Heart right ventricle (tissue), 16 donors: ENCODE measurements at regions not wholly inside any gene's neighbourhood (a gene's known extent, or its start where the extent isn't known, plus 50 kb on each side); places are given as distances from the start of the nearest gene placed in this dataset.
A peak's percentile ranks its signal among the peaks of the same experiment; 100 is the strongest.

Source experiments
- ATAC-seq, 8 donors: fragments of 200-7000 bp; cut with Tn5 transposase; one replicate each; pipeline ENCODE4 v1.9.1; 2020; ENCODE audit warnings: mild to moderate bottlenecking in 8 of 8, moderate library complexity in 8 of 8, moderate number of reproducible peaks in 1 of 8
- DNase-seq, 2 donors: peaks; one replicate each; pipeline ENCODE4 v3.0.0-alpha.2; 2020
- H3K27ac ChIP-seq, 10 donors: fragments of 200-600 bp; sonication (generic) in 2 of 10; one replicate each; pipeline versions ENCODE4 v1.5.0 to v1.8.0; 2020 to 2022; ENCODE audit warnings: mild to moderate bottlenecking in 3 of 10
- H3K27me3 ChIP-seq, 7 donors: fragments of 200-600 bp; one replicate each; pipeline ENCODE4 v1.8.0; 2021 to 2022; ENCODE audit warnings: mild to moderate bottlenecking in 2 of 7
- H3K36me3 ChIP-seq, 9 donors: fragments of 200-600 bp; sonication (generic) in 1 of 9; one replicate each; pipeline versions ENCODE4 v1.5.0 to v1.8.0; 2020 to 2022; ENCODE audit warnings: mild to moderate bottlenecking in 2 of 9
- H3K4me1 ChIP-seq, 9 donors: fragments of 200-600 bp; sonication (generic) in 1 of 9; one replicate each; pipeline versions ENCODE4 v1.5.0 to v1.8.0; 2020 to 2022; ENCODE audit warnings: mild to moderate bottlenecking in 4 of 9
- H3K4me3 ChIP-seq, 10 donors: fragments of 200-600 bp; sonication (generic) in 2 of 10; one replicate each; pipeline versions ENCODE4 v1.5.0 to v1.8.0; 2020 to 2022; ENCODE audit warnings: mild to moderate bottlenecking in 7 of 10, moderate library complexity in 2 of 10
- H3K9me3 ChIP-seq, 11 donors: fragments of 200-600 bp in 10 of 11; sonication (generic) in 2 of 11; one replicate each; pipeline versions ENCODE4 v1.5.0 to v1.8.0; 2013 to 2022; ENCODE audit warnings: mild to moderate bottlenecking in 2 of 11, control low read depth in 1 of 11, moderate library complexity in 1 of 11
- CTCF ChIP-seq, 9 donors: fragments of 200-600 bp; sonication (generic) in 2 of 9; IDR thresholded peaks; one replicate each; pipeline versions ENCODE4 v1.5.0 to v1.8.0; 2021 to 2022; ENCODE audit warnings: antibody characterized with exemption in 9 of 9, mild to moderate bottlenecking in 5 of 9, moderate library complexity in 1 of 9
- WGBS, 2 donors: extraction: QIAGEN DNeasy Blood & Tissue Kit; methylation state at CpG; one replicate each; pipeline ENCODE4 v1.1.7; 2013; ENCODE audit warnings: inconsistent platforms in 1 of 2; 5-methylcytosine and 5-hydroxymethylcytosine counted together
- intact Hi-C, 10 donors: fragments of 100-400 bp; cut with DNase I; formaldehyde crosslinking; loops; one replicate each; pipeline versions ENCODE4 v1.11.1 to v1.14.2; 2022
- donor health status: Arrhythmogenic right ventricular cardiomyopathy.
- donor health status: ischemic (EF 13 %, LVEDD 7.1; RV severe dilation, severe dysfunction).
- donor health status: healthy with polysubstance abuse.
- donor health status: DM: no; HTN: yes; CAD: no.
- donor health status: DM: no; HTN: no; CAD: no.
- donor health status: ischemic (EF 25% LVEDD 6.9; RV normal size, moderate dysfunction).
- donor health status: ischemic (EF 25% LVEDD 5.7; RV mildly dilated, moderate dysfunction).
- donor health status: healthy.
- donor health status: DM: yes; HTN: yes; CAD: no.
- donor health status: Ischemic cardiomyopathy.
- donor health status: ischemic (EF 35%, LVEDD 5.7; RV mildly dilated, moderate dysfunction).
- donor health status: nonischemic (EF 11% LVEDD 7.7; RV severe dilation, severe dysfunction).
- donor health status: DM: yes; HTN: yes; CAD: no.
- donor health status: PGD.
- donor health status: ischemic (EF 29% LVEDD 5.4; RV normal size, mild dysfunction).
- donor health status: nonischemic (EF 23%, LVEDD 6.1; RV moderate dilation, normal function).

- DNase-seq = no peak
- Histone ChIP-seq H3K27ac (peak overlapping the region; percentile 63 to 87 (median 82)), H3K27me3 (peaks cover 0 to 36% (median 13%) of the 10 kb centered on the region in 7 donors), H3K4me3 (peak overlapping the region in 1 of 10 donors; percentile 3), H3K9me3 (no peaks in the 10 kb centered on the region), H3K36me3 (no peaks in the 10 kb centered on the region), H3K4me1 (peaks cover 0 to 44% (median 20%) of the 10 kb centered on the region in 9 donors)
- WGBS, 2 donors = 62 to 63% methylated on average over 9 of the region's 9 CpGs
- ATAC-seq = peak in 6 of 8 donors; percentile 44 to 75 (median 65)
- TF ChIP-seq CTCF (IDR thresholded peaks at IDR 0.05) = no peak
- intact Hi-C loops = loop anchor here in 2 of 10 donors (5.0 kb wide), 3 partner anchors 43 to 113 kb away; no protein-coding TSS in a partner anchor
Measured at GRCh38 chr11:123364080-123364479, 66.0 kb upstream of the GRAMD1B start.

- WGBS, 2 donors = 34 to 50% methylated on average over 4 of the region's 4 CpGs
- ATAC-seq (peak; percentile 73 to 93 (median 84)), DNase-seq (peak in 1 of 2 donors; percentile 53)
- Histone ChIP-seq H3K4me1 (peaks cover 0 to 44% (median 20%) of the 10 kb centered on the region in 9 donors), H3K27ac (peak overlapping the region; percentile 63 to 87 (median 82)), H3K4me3 (peak overlapping the region in 4 of 10 donors; percentile 3 to 32 (median 12)), H3K27me3 (peaks cover 0 to 41% (median 18%) of the 10 kb centered on the region in 7 donors), H3K9me3 (no peaks in the 10 kb centered on the region), H3K36me3 (no peaks in the 10 kb centered on the region)
- TF ChIP-seq CTCF (IDR thresholded peaks at IDR 0.05) = no peak
- intact Hi-C loops = loop anchor here in 4 of 10 donors (1.0 to 5.0 kb wide), 5 partner anchors 42 to 114 kb away; no protein-coding TSS in a partner anchor
Measured at GRCh38 chr11:123363556-123363955, 66.5 kb upstream of the GRAMD1B start.

GRCh38 chr11:123362941-123363340 lies 67.1 kb upstream of the GRAMD1B start:
- no peak for TF ChIP-seq CTCF (IDR thresholded peaks at IDR 0.05)
- peak overlapping the region in 5 of 10 donors; percentile 8 to 32 (median 15) for H3K4me3 ChIP-seq
- DNase-seq (no peak), ATAC-seq (peak; percentile 30 to 74 (median 54))
- intact Hi-C loops = loop anchor here in 4 of 10 donors (1.0 to 5.0 kb wide), 5 partner anchors 42 to 114 kb away; no protein-coding TSS in a partner anchor
- no peaks in the 10 kb centered on the region for H3K36me3 ChIP-seq
- H3K27ac ChIP-seq = peak overlapping the region; percentile 63 to 87 (median 82)
- no peaks in the 10 kb centered on the region for H3K9me3 ChIP-seq
- H3K27me3 ChIP-seq = peaks cover 0 to 48% (median 24%) of the 10 kb centered on the region in 7 donors
- peaks cover 0 to 45% (median 22%) of the 10 kb centered on the region in 9 donors for H3K4me1 ChIP-seq
- 3 to 7% methylated on average over 9 of the region's 9 CpGs for WGBS, 2 donors

- peaks cover 0 to 55% (median 25%) of the 10 kb centered on the region in 7 donors for H3K27me3 ChIP-seq
- intact Hi-C loops = loop anchor here in 3 of 10 donors (2.0 to 5.0 kb wide), 4 partner anchors 45 to 115 kb away; no protein-coding TSS in a partner anchor
- DNase-seq (no peak), ATAC-seq (no peak)
- H3K36me3 ChIP-seq = no peaks in the 10 kb centered on the region
- no peak for TF ChIP-seq CTCF (IDR thresholded peaks at IDR 0.05)
- no peak overlapping the region for H3K4me3 ChIP-seq
- peaks cover 0 to 51% (median 26%) of the 10 kb centered on the region in 9 donors for H3K4me1 ChIP-seq
- peak overlapping the region in 8 of 10 donors; percentile 75 to 87 (median 86) for H3K27ac ChIP-seq
- H3K9me3 ChIP-seq = no peaks in the 10 kb centered on the region
Measured at GRCh38 chr11:123362186-123362585, 67.9 kb upstream of the GRAMD1B start.
